ENCODE measurements at regions not wholly inside any gene's neighbourhood (a gene's known extent, or its start where the extent isn't known, plus 50 kb on each side); places are given as distances from the start of the nearest gene placed in this dataset.

DNA sequence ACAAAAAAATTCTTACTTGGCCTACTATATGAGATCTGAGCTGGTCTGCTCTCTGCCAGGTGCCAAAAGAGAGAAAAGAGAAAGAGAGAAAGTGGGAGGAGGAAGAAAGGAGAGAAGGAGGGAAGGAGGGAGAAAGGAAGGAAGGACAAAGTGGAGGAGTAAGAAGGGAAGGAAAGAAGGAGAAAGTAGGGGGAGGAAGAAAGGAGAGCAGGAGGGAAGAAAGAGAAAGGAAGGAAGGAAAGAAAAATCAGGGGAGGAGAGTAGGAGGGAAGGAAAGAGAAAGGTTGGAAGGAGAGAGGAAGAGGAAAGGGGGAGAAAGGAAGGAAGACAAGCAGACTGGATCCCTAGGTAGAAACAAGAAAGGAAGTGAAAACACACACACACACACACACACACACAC, 96.8 kb downstream of the RPS29 start:
- TF ChIP-seq CTCF (IDR thresholded peaks at IDR 0.05; ENCODE audit: low read length): no peak
- TF ChIP-seq EZH2 (IDR thresholded peaks at IDR 0.05; ENCODE audit: borderline replicate concordance, low read length): no peak
